ENCODE measurements at regions not wholly inside any gene's neighbourhood (a gene's known extent, or its start where the extent isn't known, plus 50 kb on each side); places are given as distances from the start of the nearest gene placed in this dataset.

DNA sequence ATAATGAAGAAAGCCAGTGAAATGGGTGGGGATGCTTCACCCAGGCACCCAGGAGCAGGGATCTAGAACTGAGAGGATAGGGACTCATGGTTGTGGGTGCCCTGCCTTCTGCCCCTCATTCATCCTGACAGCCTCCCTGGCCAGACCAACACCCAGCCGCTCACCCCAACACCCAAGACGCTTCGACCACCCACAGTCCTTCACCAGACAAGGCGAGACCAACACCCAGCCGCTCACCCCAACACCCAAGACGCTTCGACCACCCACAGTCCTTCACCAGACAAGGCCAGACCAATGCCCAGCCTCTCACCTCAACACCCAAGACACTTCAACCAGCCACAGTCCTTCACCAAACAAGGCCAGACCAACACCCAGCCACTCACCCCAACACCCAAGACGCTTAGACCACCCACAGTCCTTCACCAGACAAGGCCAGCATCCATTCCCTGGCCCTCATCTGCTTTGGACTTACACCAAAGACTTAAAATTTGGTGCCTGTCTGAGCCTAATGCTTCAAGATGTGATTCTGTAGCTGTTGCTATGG, 131.5 kb downstream of the ANKRD60 start:
- TF ChIP-seq, protein P1, sequence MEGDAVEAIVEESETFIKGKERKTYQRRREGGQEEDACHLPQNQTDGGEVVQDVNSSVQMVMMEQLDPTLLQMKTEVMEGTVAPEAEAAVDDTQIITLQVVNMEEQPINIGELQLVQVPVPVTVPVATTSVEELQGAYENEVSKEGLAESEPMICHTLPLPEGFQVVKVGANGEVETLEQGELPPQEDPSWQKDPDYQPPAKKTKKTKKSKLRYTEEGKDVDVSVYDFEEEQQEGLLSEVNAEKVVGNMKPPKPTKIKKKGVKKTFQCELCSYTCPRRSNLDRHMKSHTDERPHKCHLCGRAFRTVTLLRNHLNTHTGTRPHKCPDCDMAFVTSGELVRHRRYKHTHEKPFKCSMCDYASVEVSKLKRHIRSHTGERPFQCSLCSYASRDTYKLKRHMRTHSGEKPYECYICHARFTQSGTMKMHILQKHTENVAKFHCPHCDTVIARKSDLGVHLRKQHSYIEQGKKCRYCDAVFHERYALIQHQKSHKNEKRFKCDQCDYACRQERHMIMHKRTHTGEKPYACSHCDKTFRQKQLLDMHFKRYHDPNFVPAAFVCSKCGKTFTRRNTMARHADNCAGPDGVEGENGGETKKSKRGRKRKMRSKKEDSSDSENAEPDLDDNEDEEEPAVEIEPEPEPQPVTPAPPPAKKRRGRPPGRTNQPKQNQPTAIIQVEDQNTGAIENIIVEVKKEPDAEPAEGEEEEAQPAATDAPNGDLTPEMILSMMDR (conservative IDR thresholded peaks at IDR 0.05), result no peak
- no peak for TF ChIP-seq ZFX (IDR thresholded peaks at IDR 0.05)
